DMS114 treated with DMSO at 0.1 percent for 48 hours (cell line): ENCODE measurements at regions not wholly inside any gene's neighbourhood (a gene's known extent, or its start where the extent isn't known, plus 50 kb on each side); places are given as distances from the start of the nearest gene placed in this dataset.

Experiments
- DNase-seq: peaks from one replicate; lab custom pipeline; 2025; ENCODE audit not compliant: unreplicated experiment; lab: John Stamatoyannopoulos, UW

- DNase-seq, result no peak
Measured at GRCh38 chr10:56895306-56895705, 534.2 kb upstream of the ZWINT start.

GRCh38 chr10:56881218-56881617, 520.2 kb upstream of the ZWINT start:
- DNase-seq, result no peak

GRCh38 chr10:56880606-56881005, 519.5 kb upstream of the ZWINT start:
- DNase-seq, result no peak

- no peak for DNase-seq
Measured at GRCh38 chr10:56874950-56875349, 513.9 kb upstream of the ZWINT start.

- DNase-seq, result no peak
Measured at GRCh38 chr10:56871160-56871668, 510.2 kb upstream of the ZWINT start.

GRCh38 chr10:56867236-56867635, 506.2 kb upstream of the ZWINT start:
- DNase-seq, result no peak

GRCh38 chr10:56856569-56856968, 495.5 kb upstream of the ZWINT start:
- no peak for DNase-seq

- DNase-seq, result no peak
Measured at GRCh38 chr10:56844978-56845529, 484.0 kb upstream of the ZWINT start.

GRCh38 chr10:56836659-56837058, 475.6 kb upstream of the ZWINT start:
- no peak for DNase-seq

GRCh38 chr10:56831681-56832080, 470.6 kb upstream of the ZWINT start:
- DNase-seq, result no peak

GRCh38 chr10:56823849-56824248, 462.8 kb upstream of the ZWINT start:
- no peak for DNase-seq

- no peak for DNase-seq
Measured at GRCh38 chr10:56805022-56805421, 444.0 kb upstream of the ZWINT start.

- no peak for DNase-seq
Measured at GRCh38 chr10:56785292-56785691, 424.2 kb upstream of the ZWINT start.

GRCh38 chr10:56782503-56782902, 421.4 kb upstream of the ZWINT start:
- no peak for DNase-seq

GRCh38 chr10:56771343-56771742, 410.3 kb upstream of the ZWINT start:
- DNase-seq, result no peak

GRCh38 chr10:56763090-56763489, 402.0 kb upstream of the ZWINT start:
- no peak for DNase-seq

- no peak for DNase-seq
Measured at GRCh38 chr10:56745490-56745889, 384.4 kb upstream of the ZWINT start.

GRCh38 chr10:56728349-56728748, 367.3 kb upstream of the ZWINT start:
- DNase-seq, result no peak

- DNase-seq, result no peak
Measured at GRCh38 chr10:56722912-56723311, 361.9 kb upstream of the ZWINT start.

GRCh38 chr10:56715262-56715661, 354.2 kb upstream of the ZWINT start:
- DNase-seq, result no peak

- no peak for DNase-seq
Measured at GRCh38 chr10:56698506-56698905, 337.4 kb upstream of the ZWINT start.

- no peak for DNase-seq
Measured at GRCh38 chr10:56679578-56679977, 318.5 kb upstream of the ZWINT start.

GRCh38 chr10:56662765-56663447, 301.8 kb upstream of the ZWINT start:
- no peak for DNase-seq
